ENCODE measurements at regions not wholly inside any gene's neighbourhood (a gene's known extent, or its start where the extent isn't known, plus 50 kb on each side); places are given as distances from the start of the nearest gene placed in this dataset.

- DNase-seq (ENCODE audit: low read depth, low spot score): no peak
These were observed 497.8 kb downstream of the HS3ST4 start for GRCh38 chr16:26189536-26189935.

DNA sequence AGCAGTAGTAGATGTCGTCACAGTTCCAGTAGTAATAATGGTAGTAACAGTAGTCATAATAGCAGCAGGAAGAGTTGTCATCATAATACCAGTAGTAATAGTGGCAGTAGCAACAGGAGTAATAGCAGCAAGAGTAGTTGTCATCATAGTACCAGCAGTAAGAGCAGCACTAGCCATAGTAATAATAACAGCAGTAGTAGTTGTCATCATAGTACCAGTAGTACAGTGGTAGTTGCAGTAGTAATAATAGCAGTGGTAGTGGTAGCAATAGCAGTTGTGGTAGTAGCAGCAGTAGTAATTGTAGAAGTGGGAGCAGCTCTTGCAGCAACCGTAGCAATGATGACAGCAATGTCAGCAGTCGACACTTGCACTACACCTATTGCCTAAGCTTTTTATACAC, 502.8 kb downstream of the HS3ST4 start:
- no peak for DNase-seq (ENCODE audit: low read depth, low spot score)

GRCh38 chr16:26195225-26195624, 503.5 kb downstream of the HS3ST4 start:
- no peak for DNase-seq (ENCODE audit: low read depth, low spot score)

GRCh38 chr16:26196310-26196709, 504.6 kb downstream of the HS3ST4 start:
- DNase-seq (ENCODE audit: low read depth, low spot score): no peak

DNA sequence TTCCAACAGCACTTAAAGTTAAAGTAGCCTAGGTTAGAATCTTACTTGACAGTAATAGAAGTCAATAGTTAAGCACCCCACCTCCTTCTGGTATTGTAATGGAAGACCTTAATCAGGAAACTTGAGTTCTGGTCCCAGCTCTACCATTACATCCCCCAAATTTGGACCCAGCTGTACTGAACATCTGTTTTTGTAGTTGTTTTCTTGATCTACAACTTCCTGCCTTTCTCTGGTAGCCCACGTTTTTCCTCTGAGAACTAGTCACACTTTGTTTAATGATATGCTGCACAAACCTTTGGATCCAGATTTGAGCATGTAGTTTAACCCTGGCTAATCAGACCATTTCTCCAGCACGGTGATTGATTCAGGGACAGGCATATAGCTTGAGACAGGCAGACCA, 505.0 kb downstream of the HS3ST4 start:
- no peak for DNase-seq (ENCODE audit: low read depth, low spot score)

- no peak for DNase-seq (ENCODE audit: low read depth, low spot score)
These were observed 505.9 kb downstream of the HS3ST4 start for GRCh38 chr16:26197707-26198106.

GRCh38 chr16:26198221-26198620, 506.5 kb downstream of the HS3ST4 start:
- DNase-seq (ENCODE audit: low read depth, low spot score): no peak

DNA sequence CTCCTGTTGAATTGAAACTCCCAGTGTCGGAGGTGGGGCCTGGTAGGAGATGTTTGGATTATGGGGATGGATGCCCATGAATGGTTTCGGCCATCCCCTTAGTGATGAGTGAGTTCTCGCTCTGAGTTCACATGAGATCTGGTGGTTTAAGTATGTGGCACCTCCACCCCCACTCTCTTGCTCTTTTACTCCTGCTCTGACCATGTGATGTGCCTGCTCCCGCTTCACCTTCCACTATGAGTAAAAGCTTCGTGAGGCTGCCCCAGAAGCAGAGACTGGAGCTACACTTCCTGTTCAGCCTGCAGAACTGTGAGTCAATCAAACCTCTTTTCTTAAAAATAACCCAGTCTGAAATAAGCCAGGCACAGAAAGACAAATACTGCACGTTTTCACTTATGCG, 512.4 kb downstream of the HS3ST4 start:
- no peak for DNase-seq (ENCODE audit: low read depth, low spot score)

DNA sequence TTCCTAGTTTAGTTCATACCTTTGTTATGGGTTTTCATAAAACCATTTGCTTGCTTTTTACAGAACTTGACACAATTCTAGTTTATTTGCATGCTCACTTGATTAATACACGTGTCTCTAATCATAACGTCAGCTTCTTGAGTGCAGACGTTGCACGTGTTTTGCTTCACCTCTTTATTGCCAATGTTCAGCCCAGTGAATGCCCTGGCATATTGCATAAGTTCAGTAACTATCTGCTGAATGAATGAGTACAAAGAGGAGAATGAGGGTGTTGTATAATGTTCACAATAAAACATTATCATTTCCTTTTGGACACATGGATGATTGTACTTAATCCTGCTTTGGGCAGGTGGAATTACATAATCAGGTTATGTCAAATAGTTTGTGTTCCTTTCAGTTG, 519.8 kb downstream of the HS3ST4 start:
- DNase-seq (ENCODE audit: low read depth, low spot score): no peak

DNA sequence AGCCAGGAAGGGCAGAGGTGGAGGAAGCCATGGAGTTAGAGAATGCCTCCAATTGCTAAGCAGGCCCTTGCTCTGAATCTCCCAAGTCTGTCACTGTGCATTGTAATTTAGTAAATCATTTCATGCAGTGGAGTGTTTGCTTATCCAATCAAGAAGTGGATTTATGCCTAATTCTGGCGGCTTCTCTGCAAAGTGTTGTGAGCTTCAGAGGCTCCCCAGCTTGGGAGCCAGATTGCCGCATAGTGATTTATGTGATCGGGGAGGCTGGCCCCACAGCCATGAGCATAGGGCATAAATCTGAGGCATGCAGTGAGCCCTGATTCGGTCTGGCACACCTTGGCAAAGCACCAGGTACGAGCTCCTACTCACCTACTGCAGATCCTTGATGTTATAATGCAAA, 520.8 kb downstream of the HS3ST4 start:
- no peak for DNase-seq (ENCODE audit: low read depth, low spot score)

DNA sequence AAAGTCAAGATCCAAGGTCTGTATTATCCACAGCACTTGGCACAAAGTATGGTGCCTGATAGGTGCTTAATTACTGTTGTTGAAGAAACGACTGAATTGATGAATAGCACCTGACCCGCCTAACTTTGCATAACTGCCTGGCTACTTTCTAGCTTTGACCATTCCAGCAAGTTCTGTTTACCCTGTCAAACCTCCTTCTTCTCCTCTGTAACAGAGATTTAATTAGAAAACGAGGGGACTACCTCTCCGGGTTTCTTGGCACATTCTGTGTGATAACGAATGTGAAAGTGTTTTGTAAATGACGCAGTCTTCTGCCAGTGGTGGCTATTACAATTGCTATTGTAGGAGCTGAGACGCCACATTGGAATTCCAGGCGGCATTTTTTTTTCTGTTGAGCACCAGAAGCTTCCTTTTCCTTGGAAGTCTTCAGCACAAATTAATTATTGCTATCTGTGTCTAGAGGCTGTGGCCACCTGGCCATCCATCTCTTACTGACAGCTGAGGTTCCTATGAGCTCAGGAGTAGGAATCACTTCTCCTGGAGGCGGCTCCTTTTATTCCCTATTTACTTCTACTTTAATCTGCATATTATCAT, 522.9 kb downstream of the HS3ST4 start:
- DNase-seq (ENCODE audit: low read depth, low spot score): no peak

- DNase-seq (ENCODE audit: low read depth, low spot score): no peak
These were observed 529.1 kb downstream of the HS3ST4 start for GRCh38 chr16:26220894-26221293.

DNA sequence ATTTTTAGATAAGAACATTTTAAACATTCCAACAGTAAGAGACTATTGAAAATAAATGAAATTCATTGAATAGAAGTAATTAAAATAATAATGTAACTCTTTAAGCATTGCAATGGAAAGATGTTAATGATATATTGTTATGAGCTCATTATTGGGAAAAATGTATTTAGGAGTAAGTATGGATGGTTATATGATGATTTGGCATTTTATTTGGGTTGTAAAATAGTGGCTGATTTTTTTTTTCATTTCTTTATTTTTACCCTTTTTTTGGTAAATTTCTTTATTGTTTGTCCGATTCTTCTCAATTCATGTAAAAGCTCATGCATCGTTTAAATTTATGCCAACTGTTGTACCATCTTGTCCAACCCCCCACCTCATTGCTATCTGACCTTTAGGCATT, 539.9 kb downstream of the HS3ST4 start:
- DNase-seq (ENCODE audit: low read depth, low spot score): no peak

DNA sequence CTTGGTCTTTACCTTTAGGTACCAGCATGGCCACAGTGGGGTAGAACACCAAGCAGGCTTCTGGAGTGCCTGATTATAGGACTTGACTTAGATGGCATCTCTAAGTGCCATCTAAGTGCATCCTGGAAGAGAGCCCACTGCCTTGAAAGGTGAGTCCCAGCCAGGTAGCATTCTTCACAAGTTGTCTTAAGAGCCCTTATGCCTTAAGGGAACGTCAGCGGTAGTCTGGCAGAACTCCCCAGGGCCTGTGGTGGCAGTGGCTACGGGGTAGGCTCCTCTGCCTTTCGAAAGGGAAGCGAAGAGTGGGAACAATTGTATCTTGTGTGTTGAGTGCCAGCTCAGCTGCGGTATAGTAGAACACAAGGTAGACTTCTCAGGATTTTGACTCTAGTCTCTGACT, 549.0 kb downstream of the HS3ST4 start:
- no peak for DNase-seq (ENCODE audit: low read depth, low spot score)

GRCh38 chr16:26247063-26247462, 555.3 kb downstream of the HS3ST4 start:
- no peak for DNase-seq (ENCODE audit: low read depth, low spot score)

DNA sequence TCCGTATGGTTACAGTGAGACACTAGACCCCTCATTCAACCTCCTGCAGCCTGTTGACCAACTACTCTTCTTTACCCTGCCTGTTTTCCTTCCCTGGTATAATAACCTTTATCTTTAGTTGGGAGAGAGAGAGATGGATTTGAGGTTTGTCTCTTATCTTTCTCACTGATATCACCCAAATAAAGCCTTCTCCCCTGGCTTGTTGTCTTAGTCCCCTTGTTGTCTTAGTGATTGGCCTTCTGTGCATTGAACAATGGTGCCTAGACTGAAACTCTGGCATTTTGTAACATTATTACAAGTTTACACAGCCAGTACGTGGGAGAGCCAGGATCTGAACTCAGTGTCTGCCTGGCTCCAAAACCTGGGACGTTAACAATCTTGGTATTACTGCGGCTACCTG, 560.8 kb downstream of the HS3ST4 start:
- DNase-seq (ENCODE audit: low read depth, low spot score): no peak

GRCh38 chr16:26261621-26262020, 569.9 kb downstream of the HS3ST4 start:
- no peak for DNase-seq (ENCODE audit: low read depth, low spot score)

DNA sequence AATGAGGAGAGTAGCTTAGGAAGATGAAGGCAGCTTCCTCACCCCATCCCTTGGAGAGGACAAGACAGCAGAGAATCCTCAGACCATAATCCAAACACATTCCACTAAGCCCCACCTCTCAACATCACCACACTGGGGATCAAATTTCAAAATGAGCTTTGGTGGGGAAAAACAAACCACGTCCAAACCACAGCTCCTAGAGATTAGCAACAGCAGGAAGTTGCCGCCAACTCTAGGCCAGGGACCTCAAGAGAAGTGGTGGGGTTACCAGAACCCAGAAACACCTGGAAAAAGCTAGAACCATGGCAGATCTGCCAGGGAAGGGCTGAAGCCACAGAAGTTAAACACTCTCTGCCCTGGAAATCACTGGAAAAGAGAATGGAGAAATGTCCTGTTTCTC, 571.6 kb downstream of the HS3ST4 start:
- DNase-seq (ENCODE audit: low read depth, low spot score): no peak

GRCh38 chr16:26267641-26268040, 575.9 kb downstream of the HS3ST4 start:
- DNase-seq (ENCODE audit: low read depth, low spot score): no peak

DNA sequence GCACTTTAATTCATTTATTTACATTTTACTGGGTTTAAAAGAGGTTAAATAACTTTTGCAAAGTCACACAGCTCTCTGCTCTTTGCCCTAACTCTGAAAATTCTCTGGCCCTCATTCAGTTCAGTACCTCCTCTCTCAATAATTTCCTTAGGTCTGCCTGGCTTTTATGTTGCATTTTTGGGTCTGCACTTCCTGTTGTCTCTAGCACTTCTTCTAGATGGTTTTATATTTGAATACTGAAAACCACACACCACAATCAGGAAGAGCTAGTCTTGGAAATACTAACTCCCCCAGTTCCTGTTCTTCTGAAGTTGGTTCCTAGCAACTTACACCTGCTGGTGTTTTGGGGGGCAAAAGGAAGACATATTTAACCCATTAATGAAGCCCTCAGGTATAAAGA, 577.9 kb downstream of the HS3ST4 start:
- no peak for DNase-seq (ENCODE audit: low read depth, low spot score)

DNA sequence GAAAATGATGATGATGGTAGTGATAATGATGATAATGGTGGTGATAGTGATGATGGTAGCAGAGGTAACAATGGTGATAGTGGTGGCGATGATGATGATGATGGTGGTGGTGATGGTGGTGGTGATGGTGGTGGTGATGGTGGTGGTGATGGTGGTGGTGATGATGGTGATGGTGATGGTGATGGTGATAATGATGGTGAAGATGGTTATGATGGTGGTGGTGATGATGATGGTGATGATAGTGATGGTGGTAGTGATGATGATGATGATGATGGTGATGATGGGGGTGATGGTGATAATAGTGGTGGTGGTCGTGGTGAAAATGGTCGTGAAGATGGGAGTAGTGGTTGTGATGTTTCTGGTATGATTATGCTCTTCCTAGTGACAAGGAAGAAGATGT, 581.8 kb downstream of the HS3ST4 start:
- DNase-seq (ENCODE audit: low read depth, low spot score): no peak

DNA sequence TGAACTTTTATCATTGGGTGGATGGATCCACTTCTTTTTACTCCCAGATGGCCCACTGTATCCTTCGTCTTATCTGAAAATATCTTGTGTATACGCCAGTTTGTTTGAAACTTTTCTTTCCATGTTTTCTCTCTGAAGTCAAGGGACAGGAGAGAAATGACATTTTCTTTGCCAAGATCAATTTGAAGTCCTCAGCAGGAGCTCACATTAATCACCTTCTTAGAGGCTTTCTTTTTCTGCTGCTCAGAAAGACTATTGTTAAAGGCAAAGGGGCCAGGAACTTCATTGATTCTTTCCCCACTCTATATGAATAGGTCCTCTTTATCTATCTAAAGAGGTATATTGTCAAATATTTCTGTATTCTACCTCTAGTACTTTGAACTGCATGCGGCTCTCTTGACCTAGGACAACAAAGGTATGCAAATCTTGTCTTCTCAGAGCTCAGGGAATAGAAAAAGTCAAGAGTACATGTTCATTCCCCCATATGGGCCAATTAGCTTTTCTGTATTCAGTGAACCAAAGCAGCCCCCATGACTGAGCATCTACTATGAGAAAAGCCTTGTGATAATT, 583.3 kb downstream of the HS3ST4 start:
- no peak for DNase-seq (ENCODE audit: low read depth, low spot score)

- no peak for DNase-seq (ENCODE audit: low read depth, low spot score)
These were observed 584.5 kb downstream of the HS3ST4 start for GRCh38 chr16:26276289-26276688.
